ENCODE measurements at regions not wholly inside any gene's neighbourhood (a gene's known extent, or its start where the extent isn't known, plus 50 kb on each side); places are given as distances from the start of the nearest gene placed in this dataset.

- TF ChIP-seq, protein P1, sequence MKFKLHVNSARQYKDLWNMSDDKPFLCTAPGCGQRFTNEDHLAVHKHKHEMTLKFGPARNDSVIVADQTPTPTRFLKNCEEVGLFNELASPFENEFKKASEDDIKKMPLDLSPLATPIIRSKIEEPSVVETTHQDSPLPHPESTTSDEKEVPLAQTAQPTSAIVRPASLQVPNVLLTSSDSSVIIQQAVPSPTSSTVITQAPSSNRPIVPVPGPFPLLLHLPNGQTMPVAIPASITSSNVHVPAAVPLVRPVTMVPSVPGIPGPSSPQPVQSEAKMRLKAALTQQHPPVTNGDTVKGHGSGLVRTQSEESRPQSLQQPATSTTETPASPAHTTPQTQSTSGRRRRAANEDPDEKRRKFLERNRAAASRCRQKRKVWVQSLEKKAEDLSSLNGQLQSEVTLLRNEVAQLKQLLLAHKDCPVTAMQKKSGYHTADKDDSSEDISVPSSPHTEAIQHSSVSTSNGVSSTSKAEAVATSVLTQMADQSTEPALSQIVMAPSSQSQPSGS (CRISPR knock-in tag; IDR thresholded peaks at IDR 0.05; ENCODE audit: borderline replicate concordance, low read depth), result no peak
- TF ChIP-seq TEAD1 (CRISPR knock-in tag; IDR thresholded peaks at IDR 0.05) (no peak), FOXK1 (CRISPR knock-in tag; IDR thresholded peaks at IDR 0.05) (no peak), ATF6 (CRISPR knock-in tag; IDR thresholded peaks at IDR 0.05) (no peak), FOXP4 (CRISPR knock-in tag; IDR thresholded peaks at IDR 0.05) (no peak), NFE2L1 (CRISPR knock-in tag; IDR thresholded peaks at IDR 0.05) (no peak), NFYB (CRISPR knock-in tag; conservative IDR thresholded peaks at IDR 0.05; ENCODE audit: low read depth) (no peak), E2F4 (CRISPR knock-in tag; IDR thresholded peaks at IDR 0.05; ENCODE audit: borderline replicate concordance, low read depth) (no peak), GRHL2 (CRISPR knock-in tag; IDR thresholded peaks at IDR 0.05; ENCODE audit: insufficient replicate concordance, severe bottlenecking) (no peak)
- TF ChIP-seq, protein P2, sequence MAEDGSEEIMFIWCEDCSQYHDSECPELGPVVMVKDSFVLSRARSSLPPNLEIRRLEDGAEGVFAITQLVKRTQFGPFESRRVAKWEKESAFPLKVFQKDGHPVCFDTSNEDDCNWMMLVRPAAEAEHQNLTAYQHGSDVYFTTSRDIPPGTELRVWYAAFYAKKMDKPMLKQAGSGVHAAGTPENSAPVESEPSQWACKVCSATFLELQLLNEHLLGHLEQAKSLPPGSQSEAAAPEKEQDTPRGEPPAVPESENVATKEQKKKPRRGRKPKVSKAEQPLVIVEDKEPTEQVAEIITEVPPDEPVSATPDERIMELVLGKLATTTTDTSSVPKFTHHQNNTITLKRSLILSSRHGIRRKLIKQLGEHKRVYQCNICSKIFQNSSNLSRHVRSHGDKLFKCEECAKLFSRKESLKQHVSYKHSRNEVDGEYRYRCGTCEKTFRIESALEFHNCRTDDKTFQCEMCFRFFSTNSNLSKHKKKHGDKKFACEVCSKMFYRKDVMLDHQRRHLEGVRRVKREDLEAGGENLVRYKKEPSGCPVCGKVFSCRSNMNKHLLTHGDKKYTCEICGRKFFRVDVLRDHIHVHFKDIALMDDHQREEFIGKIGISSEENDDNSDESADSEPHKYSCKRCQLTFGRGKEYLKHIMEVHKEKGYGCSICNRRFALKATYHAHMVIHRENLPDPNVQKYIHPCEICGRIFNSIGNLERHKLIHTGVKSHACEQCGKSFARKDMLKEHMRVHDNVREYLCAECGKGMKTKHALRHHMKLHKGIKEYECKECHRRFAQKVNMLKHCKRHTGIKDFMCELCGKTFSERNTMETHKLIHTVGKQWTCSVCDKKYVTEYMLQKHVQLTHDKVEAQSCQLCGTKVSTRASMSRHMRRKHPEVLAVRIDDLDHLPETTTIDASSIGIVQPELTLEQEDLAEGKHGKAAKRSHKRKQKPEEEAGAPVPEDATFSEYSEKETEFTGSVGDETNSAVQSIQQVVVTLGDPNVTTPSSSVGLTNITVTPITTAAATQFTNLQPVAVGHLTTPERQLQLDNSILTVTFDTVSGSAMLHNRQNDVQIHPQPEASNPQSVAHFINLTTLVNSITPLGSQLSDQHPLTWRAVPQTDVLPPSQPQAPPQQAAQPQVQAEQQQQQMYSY (CRISPR knock-in tag; IDR thresholded peaks at IDR 0.05), result no peak
Measured at GRCh38 chr2:216281316-216281715, 91.0 kb downstream of the MARCHF4 start (continued).

- DNase-seq (ENCODE audit: low spot score), result no peak
- no peak for ATAC-seq
- no peaks in the 10 kb centered on the region for H3K9me3 Mint-ChIP-seq
- TF ChIP-seq, protein P2 (CRISPR knock-in tag; IDR thresholded peaks at IDR 0.05), result no peak
- TF ChIP-seq CDX4 (CRISPR knock-in tag; IDR thresholded peaks at IDR 0.05; ENCODE audit: borderline replicate concordance) (no peak), ZNF281 (CRISPR knock-in tag; IDR thresholded peaks at IDR 0.05) (no peak), JAZF1 (CRISPR knock-in tag; IDR thresholded peaks at IDR 0.05) (no peak), ZNF396 (CRISPR knock-in tag; IDR thresholded peaks at IDR 0.05; ENCODE audit: borderline replicate concordance) (no peak), GABPB1 (CRISPR knock-in tag; IDR thresholded peaks at IDR 0.05) (no peak), SP1 (CRISPR knock-in tag; conservative IDR thresholded peaks at IDR 0.05) (no peak)
- TF ChIP-seq, protein P3, sequence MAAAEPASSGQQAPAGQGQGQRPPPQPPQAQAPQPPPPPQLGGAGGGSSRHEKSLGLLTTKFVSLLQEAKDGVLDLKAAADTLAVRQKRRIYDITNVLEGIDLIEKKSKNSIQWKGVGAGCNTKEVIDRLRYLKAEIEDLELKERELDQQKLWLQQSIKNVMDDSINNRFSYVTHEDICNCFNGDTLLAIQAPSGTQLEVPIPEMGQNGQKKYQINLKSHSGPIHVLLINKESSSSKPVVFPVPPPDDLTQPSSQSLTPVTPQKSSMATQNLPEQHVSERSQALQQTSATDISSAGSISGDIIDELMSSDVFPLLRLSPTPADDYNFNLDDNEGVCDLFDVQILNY (CRISPR knock-in tag; IDR thresholded peaks at IDR 0.05), result no peak
- ChIA-PET CTCF (interaction anchor here (0.7 to 0.9 kb wide), 2 partner anchors 41 to 57 kb away, joined by 3 to 4 read pairs; no protein-coding TSS in a partner anchor), POLR2A (no interaction called here)
- H3K27ac Mint-ChIP-seq, result no peak overlapping the region
- H3K36me3 Mint-ChIP-seq, result no peaks in the 10 kb centered on the region
- no peak overlapping the region for H3K4me3 Mint-ChIP-seq
- no peaks in the 10 kb centered on the region; the same call in 1 of the 2 replicates for H3K27me3 Mint-ChIP-seq (ENCODE audit: low read depth)
- peaks cover 31% of the 10 kb centered on the region for H3K4me1 Mint-ChIP-seq
Measured at GRCh38 chr2:216279459-216279858, 92.8 kb downstream of the MARCHF4 start.
